ENCODE measurements at regions not wholly inside any gene's neighbourhood (a gene's known extent, or its start where the extent isn't known, plus 50 kb on each side); places are given as distances from the start of the nearest gene placed in this dataset.

DNA sequence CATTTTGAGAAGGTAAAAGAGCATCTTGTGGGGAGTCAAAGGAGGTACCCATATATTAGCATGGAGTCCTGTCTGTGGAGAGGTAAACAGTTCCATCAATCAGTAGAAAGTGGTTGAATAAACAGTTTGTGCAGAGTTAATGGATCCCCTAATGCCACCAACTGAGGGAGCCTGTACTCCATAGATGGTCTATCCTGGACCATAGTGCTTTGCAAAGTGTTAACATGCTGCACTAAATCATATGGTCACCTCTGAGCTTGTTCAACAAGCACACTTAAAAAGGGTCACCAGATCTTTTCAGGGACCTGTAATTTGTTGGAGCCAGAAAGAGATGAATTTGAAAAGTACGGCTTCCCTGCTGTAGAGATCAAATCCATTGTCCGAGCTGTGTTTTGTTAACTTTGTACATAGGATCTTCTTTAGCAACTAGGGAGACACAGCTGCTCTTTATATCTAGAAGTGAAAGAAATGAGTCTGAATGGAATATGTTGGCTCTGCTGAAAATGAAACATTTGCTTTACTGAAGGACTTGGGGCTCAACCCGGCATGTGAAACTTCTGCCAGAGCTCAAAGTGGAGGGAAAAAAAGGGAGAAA, 366.4 kb downstream of the ETNK1 start:
- TF ChIP-seq CTCF (IDR thresholded peaks at IDR 0.05): no peak
- no peak for TF ChIP-seq ATF1 (CRISPR knock-in tag; IDR thresholded peaks at IDR 0.05)
- no peak for TF ChIP-seq ELF4 (CRISPR knock-in tag; IDR thresholded peaks at IDR 0.05; ENCODE audit: low read depth)
- TF ChIP-seq ZBTB21 (CRISPR knock-in tag; IDR thresholded peaks at IDR 0.05; ENCODE audit: borderline replicate concordance): no peak
- TF ChIP-seq, protein P1, sequence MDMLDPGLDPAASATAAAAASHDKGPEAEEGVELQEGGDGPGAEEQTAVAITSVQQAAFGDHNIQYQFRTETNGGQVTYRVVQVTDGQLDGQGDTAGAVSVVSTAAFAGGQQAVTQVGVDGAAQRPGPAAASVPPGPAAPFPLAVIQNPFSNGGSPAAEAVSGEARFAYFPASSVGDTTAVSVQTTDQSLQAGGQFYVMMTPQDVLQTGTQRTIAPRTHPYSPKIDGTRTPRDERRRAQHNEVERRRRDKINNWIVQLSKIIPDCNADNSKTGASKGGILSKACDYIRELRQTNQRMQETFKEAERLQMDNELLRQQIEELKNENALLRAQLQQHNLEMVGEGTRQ (CRISPR knock-in tag; IDR thresholded peaks at IDR 0.05): no peak
- TF ChIP-seq, protein P2, sequence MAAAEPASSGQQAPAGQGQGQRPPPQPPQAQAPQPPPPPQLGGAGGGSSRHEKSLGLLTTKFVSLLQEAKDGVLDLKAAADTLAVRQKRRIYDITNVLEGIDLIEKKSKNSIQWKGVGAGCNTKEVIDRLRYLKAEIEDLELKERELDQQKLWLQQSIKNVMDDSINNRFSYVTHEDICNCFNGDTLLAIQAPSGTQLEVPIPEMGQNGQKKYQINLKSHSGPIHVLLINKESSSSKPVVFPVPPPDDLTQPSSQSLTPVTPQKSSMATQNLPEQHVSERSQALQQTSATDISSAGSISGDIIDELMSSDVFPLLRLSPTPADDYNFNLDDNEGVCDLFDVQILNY (CRISPR knock-in tag; IDR thresholded peaks at IDR 0.05): no peak
- TF ChIP-seq CREB1 (CRISPR knock-in tag; IDR thresholded peaks at IDR 0.05): no peak
- no peak for TF ChIP-seq ZNF423 (CRISPR knock-in tag; IDR thresholded peaks at IDR 0.05)
